ENCODE measurements at regions not wholly inside any gene's neighbourhood (a gene's known extent, or its start where the extent isn't known, plus 50 kb on each side); places are given as distances from the start of the nearest gene placed in this dataset.
"Not testable (repeated sequence)": the region's sequence is repeated elsewhere in the genome, so short reads cannot be mapped to it uniquely, and the experiment has no call there.

GRCh38 chr10:4434105-4434504 is 391.9 kb upstream of the AKR1E2 start:
- no peak for DNase-seq

DNA sequence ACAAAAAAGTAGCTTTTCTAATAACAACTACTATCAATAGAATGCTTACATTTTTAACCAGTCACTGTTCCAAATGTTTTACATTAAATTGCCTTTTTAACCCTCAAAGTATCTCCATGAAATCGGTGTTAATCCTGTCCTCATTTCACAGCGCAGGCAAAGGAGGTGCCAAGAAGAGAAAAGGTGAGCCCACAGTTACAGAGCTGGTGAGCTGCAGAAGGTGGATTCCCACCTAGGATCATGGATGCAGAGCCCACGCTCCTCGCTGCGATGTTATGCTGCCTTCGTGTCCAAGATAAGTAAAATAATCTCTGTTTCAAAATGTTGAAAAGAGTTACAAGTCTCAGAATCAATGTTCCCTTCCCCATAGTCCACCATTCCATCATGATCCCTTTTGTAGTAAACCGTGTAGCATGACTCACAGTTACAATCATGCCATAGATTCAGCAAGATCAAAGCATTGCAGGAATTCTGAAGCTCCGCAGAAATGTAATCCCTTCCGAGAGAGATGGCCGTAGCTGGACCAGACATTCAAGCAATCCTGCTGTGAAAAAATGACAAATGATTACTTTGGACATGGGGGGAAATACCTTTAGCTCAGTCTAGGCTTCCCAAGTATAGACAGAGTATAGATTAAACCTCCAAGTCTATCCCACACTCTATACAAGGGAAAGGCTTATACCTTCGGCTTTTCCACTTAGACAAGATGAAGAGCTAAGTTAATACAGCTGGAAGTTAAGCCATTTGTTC is 394.7 kb upstream of the AKR1E2 start:
- DNase-seq: no peak

DNA sequence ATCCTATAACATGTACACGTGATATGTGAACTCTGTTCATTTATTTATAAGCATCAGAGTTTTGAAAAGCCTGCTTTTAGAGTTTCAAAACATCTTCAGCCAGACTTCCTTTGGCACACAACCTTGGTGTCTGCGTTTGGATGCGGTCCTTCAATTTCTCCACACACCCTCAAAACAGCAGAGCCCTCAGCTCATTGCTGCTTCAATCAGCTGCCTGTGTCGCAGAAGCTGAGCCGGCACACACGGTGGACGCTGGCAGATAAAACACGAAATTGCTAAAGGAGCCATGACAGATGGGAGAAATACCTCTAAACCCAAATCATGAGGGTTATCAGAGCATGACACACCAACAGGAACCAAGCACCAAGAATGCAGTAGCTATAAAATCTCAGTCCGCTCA is 396.4 kb upstream of the AKR1E2 start:
- DNase-seq: no peak

DNA sequence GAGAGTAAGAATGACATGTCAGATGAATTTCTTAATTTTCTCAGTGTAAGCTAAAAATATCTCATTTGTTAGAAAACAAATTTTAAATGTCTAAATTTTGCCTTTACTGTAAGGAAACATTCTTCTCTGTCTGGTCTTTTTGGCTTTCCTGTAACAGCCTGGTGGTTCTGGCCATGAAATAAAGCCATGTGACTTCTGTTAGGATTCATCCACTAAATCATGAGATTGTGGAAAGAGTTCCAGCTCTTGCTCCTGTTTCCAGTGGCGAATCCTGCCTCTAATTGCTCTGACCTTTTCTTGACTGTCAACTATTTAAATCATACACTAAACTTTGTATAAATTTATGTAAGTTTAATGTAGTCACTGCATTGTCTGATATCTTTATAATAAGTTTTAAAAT is 398.5 kb upstream of the AKR1E2 start:
- no peak for DNase-seq

DNA sequence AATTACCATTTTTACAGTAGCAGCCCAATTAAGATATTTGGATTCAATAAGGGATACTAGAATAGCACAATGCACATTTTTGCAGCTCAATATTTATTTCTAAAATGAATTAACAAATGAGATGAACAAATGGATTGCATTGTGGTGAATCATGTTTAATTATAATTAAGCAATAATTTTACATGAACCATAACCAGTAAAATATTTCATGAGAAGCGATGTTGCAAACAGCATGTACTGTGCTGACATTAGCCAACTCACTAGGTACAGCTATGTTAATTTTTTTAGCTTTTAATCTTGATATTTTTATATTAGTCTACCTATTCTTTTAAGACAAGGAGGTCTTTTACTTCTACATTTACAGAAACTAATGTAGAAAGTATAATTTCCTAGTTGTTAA is 399.1 kb upstream of the AKR1E2 start:
- no peak for DNase-seq

DNA sequence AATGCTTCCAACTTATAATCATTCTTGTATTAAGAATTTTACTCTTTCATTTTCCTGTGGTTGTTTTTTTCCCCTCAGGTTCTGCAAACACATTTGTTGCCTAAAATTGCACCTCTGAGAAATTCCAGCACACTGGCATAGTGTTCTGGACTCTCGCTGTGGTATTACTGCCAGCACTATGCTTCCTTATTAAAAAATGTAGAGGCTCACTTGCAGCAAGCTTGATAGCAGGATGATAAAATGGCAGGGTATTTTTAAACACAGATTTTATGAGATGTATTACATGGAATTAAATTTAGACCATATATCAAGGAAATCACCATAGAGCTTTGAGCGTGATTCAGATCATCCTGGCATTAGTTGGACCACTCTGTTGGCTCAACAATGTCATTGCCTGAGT is 416.7 kb upstream of the AKR1E2 start:
- no peak for DNase-seq

- no peak for DNase-seq
Measured at GRCh38 chr10:4407783-4408182, 418.2 kb upstream of the AKR1E2 start.

DNA sequence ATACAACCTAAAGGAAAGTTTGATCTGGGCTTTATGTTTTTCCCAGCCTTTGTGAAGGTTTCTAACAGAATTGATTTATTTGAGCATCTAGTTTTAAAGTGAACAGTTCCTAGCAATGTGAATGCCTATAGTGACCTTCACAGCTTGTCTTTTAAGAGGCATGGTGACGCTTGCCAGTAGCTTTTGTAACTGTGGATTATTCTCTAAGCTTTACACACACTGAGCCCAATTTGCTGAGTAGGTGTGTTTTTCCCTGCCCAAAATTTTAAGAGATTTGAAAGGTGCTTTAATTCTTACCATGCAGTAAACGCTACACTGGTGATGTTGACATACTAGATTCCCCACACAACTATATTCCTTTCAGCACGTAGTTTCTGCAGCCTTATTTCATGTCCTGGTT is 420.2 kb upstream of the AKR1E2 start:
- DNase-seq: no peak

- DNase-seq: no peak
Measured at GRCh38 chr10:4403638-4404252, 422.3 kb upstream of the AKR1E2 start.

- DNase-seq: not testable (repeated sequence)
Measured at GRCh38 chr10:4401080-4401479, 424.9 kb upstream of the AKR1E2 start.

DNA sequence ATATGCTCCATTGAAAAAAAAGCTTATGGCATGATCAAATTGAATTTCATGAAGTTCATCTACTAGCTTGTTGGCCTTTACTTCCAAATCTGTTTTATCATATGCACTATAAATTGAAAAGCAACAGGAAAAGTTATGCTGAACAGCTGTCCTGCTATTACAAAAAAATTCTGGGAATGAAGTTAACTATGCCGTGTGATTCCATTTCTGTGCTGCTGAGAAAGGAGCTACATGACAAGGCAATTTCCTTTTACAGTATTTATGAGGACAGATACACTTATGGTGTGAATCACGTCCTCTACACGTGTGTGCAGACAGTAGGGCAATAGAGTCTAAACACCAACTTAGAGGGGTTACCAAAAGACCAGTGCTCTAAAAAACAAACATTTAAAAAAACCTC is 426.5 kb upstream of the AKR1E2 start:
- DNase-seq: no peak

DNA sequence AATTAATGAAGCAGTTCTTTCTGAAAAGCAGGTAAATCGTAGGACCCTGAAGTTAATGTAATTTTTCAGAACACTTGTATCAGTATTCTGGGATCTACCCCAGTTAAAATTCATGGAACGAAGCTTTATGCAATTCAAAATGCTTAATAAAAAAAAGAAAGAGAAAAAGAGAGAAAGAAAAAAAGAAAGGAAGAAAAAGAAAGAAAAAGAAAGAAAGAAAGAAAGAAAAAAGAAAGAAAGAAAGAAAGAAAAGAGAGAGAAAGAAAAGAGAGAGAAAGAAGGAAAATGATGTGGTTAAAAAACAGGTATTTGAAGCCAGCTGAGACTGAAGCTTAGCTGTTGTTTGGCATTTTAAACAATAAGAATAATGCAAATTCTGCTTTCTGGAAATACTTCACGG is 427.4 kb upstream of the AKR1E2 start:
- DNase-seq: no peak

DNA sequence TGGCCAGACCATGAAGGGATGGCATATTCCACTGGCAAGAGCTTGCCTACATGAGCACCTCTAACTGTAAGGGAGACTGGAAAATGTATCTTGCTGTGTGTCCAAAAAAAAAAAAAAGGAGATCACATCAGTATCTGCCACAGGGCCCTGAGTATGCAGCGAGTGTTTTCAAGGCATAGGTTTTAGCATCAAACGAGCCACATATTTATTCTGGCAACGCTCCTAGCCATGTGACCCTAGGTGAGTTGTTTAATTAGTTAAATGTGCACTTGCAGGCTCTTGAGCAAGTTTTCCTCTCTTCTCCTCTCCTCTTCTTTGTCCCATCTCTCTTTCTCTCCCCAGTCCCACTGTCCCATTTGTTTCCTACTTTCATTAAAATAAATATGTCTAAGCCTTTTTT is 428.7 kb upstream of the AKR1E2 start:
- DNase-seq: no peak

- no peak for DNase-seq
Measured at GRCh38 chr10:4396401-4397283, 429.4 kb upstream of the AKR1E2 start.

GRCh38 chr10:4395731-4396130 is 430.3 kb upstream of the AKR1E2 start:
- no peak for DNase-seq

DNA sequence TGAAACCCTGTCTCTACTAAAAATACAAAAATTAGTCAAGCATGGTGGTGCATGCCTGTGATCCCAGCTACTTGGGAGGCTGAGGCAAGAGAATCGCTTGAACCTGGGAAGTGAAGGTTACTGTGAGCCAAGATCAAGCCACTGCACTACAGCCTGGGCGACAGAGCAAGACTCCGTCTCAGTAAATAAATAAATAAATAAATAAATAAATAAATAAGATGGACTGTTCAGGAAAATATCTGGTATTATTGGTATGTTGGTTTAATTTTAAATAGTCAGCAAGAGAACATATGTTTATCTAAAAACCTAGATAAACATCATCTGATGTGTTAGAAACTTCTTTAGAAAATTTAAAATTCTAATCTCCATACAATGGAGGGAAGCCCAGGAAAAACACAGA is 431.6 kb upstream of the AKR1E2 start:
- not testable (repeated sequence) for DNase-seq

DNA sequence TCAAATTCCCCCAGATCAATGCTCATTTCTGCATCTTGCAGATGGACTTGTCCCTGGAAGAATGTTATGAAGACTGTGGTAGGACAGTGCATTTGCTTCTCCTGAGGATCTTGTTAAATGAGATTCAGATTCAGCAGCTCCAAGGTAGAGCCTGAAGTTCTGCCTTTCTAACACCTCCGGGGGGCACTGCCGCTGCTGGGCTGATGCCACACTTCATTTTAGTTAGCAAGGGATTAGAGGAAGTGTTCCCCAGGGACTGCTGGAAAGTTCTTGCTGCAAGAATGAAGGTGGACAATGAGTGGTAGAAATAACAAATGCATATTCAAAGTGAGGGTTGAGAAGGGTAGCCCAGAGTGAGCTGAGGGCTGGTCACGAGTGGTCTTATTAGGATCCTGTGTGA is 434.3 kb upstream of the AKR1E2 start:
- DNase-seq: no peak

DNA sequence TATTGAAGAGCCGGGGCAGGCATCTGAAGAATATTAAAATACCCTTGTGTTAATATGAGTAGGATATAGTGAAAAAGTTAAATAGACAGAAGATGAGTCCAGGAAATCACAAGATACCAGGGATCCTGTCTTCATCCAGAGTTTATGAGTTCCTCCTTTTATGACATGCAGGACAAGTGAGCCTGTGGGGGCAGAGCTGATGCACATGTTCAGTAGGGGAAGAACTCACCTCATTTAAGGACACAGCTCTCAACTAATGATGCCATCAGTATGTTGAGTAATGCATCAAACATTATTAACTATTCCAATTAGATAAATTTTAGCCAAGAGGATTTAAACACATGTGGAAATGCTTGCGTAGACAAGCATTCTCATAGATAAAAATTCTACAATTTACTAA is 435.8 kb upstream of the AKR1E2 start:
- no peak for DNase-seq

DNA sequence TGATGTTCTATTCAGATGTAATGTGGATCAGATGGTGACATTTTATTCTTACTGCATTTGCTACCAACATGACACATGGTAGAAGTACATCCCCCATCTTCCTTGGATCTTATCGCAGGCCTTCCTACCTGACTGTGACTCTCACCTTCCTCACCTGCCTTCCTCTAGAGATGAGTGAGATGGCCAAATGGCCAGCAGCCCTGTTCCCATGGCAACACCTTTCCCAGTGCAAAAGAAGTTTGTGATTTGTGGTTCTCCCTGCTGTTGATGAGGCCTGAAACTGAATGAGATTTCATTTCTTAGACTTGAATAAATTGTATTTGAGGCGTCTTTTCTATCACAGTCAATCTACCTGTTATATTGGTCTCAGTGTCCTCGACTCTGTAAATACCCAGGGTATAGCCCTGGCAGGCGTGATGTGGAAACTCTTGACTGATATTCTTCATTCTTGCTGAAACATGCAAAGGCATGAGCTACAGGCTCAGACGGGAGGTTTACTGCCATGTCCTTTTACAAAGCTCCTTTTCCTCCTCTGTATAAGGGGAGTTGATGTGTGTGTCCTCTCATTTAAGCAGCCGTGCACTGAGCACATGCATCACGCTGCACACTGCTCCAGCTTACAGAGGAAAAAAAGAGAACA is 440.7 kb upstream of the AKR1E2 start:
- DNase-seq: no peak

GRCh38 chr10:4384245-4384644 is 441.8 kb upstream of the AKR1E2 start:
- no peak for DNase-seq

GRCh38 chr10:4383651-4384098 is 442.3 kb upstream of the AKR1E2 start:
- no peak for DNase-seq

GRCh38 chr10:4382811-4383210 is 443.2 kb upstream of the AKR1E2 start:
- DNase-seq: no peak

DNA sequence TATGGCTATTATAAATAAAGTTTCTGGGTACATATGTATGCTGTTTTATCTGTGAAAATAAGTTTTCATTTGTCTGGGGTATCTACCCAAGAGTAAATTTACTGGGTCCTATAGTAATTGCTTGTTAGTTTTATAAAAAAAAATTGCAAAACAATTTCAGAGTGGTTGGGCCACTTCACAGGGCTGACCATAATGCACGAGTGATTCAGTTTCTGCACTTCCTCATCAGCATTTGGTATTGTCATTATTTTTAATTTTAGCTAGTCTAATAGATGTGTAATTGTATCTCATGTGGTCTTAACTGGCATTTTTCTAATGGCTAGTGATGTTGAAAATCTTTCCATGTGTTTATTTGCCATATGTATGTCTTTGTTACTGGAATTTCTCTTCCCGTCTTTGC is 452.4 kb upstream of the AKR1E2 start:
- no peak for DNase-seq
